GDM1 (cell line): ENCODE measurements at regions not wholly inside any gene's neighbourhood (a gene's known extent, or its start where the extent isn't known, plus 50 kb on each side); places are given as distances from the start of the nearest gene placed in this dataset.
"Not testable (repeated sequence)": the region's sequence is repeated elsewhere in the genome, so short reads cannot be mapped to it uniquely, and the experiment has no call there.

Source experiments
- DNase-seq: peaks from one replicate; lab custom pipeline; 2025; lab: John Stamatoyannopoulos, UW

DNA sequence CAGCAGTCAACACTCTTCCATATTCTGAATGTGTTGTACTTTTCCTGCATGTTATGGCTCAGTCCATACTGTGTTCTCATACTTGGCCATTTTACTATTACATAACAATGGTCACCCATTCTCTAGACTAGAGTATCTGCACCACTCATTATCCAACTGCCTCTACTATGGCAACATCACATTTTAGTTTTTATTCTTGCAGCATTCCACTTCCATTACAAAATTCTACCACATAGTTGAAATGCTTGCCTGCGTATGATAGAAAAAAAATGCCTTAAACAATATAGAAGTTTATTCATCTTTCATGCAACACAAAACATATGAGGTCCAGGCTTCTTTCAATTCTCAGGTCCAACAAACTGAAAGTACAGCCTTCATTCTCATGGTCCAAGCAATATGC, 128.0 kb downstream of the TENT5A start:
- no peak for DNase-seq

DNA sequence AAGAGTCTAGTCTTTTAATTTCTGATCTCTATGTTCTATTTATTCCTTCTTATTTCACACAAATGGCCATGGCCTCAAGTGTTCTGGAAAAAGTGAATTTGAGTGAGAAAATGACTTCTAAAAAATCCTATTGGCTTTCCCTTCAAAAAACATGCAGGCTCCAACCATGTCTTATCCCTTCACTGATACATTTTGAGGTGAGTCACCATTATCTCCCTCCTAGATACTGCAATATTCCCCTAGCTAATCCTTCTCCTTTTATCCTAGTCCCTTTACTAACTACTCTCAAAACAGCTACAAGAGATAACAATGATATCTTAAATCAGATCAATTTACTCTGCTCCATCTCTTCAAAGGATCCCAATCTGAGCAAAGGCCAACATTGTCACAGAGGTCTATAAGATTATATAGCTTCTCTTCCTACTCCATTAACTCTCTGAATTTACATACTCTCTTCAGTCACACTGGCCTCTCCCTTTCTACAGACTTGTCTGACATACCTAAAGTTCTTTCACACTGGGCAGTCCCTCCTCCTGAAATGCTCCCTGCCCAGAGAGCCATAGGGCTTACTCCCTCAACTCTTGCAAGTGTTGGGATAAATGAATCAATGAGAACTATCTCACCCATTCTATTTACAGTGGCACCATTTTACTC, 129.2 kb downstream of the TENT5A start:
- DNase-seq, result no peak

GRCh38 chr6:81621816-81622395, 130.6 kb downstream of the TENT5A start:
- no peak for DNase-seq

- DNase-seq, result no peak
These were observed 138.2 kb downstream of the TENT5A start for GRCh38 chr6:81614292-81614691.

DNA sequence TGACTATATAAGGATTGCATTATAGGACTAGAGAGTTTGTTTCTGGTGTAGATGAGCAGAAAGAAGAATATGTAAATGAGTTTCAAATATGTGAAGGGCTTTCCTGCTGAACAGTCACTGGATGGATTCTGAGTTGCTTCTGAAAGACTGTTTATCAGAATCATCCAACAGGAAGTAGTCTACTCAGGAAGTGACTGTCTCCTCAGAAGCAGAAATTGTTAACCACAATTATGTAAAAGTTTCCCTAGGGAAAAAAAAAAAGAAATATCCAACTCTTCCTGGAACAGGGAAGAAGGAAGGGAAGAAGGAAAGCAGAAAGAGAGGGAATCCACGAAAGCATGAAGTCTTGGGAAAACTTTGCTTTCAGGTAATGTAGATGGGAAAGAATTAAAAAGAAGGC, 138.9 kb downstream of the TENT5A start:
- DNase-seq, result no peak

- no peak for DNase-seq
These were observed 140.3 kb downstream of the TENT5A start for GRCh38 chr6:81612136-81612535.

GRCh38 chr6:81609736-81610135, 142.7 kb downstream of the TENT5A start:
- no peak for DNase-seq

GRCh38 chr6:81608776-81609175, 143.7 kb downstream of the TENT5A start:
- DNase-seq, result no peak

GRCh38 chr6:81606965-81607381, 145.5 kb downstream of the TENT5A start:
- DNase-seq, result no peak

GRCh38 chr6:81605526-81605925, 147.0 kb downstream of the TENT5A start:
- no peak for DNase-seq

GRCh38 chr6:81601918-81602317, 150.6 kb downstream of the TENT5A start:
- no peak for DNase-seq

- DNase-seq, result not testable (repeated sequence)
These were observed 152.0 kb downstream of the TENT5A start for GRCh38 chr6:81600488-81600887.

GRCh38 chr6:81594501-81594900, 158.0 kb downstream of the TENT5A start:
- DNase-seq, result no peak

- no peak for DNase-seq
These were observed 162.2 kb downstream of the TENT5A start for GRCh38 chr6:81590314-81590691.

GRCh38 chr6:81589465-81590313, 162.8 kb downstream of the TENT5A start:
- no peak for DNase-seq

DNA sequence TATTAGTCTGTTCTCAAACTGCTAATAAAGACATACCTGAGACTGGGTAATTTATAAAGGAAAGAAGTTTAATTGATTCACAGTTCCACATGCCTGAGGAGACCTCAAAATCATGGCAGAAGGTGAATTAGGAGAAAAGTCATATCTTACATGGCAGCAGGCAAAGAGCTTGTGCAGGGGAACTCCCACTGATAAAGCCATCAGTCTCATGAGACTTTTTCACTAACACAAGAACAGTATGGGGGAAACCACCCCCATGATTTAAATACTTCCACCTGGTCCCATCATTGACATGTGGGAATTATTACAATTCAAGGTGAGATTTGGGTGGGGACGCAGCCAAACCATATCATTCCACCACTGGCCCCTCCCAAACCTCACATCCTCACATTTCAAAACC, 166.8 kb downstream of the TENT5A start:
- DNase-seq, result not testable (repeated sequence)

DNA sequence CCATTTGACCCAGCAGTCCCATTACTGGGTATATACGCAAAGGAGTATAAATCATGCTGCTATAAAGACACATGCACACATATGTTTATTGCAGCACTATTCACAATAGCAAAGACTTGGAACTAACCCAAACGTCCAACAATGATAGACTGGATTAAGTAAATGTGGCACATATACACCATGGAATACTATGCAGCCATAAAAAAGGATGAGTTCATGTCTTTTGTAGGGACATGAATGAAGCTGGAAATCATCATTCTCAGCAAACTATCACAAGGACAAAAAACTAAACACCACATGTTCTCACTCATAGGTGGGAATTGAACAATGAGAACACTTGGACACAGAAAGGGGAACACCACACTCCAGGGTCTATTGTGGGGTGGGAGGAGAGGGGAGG, 168.3 kb downstream of the TENT5A start:
- not testable (repeated sequence) for DNase-seq

GRCh38 chr6:81575442-81575841, 177.0 kb downstream of the TENT5A start:
- no peak for DNase-seq

DNA sequence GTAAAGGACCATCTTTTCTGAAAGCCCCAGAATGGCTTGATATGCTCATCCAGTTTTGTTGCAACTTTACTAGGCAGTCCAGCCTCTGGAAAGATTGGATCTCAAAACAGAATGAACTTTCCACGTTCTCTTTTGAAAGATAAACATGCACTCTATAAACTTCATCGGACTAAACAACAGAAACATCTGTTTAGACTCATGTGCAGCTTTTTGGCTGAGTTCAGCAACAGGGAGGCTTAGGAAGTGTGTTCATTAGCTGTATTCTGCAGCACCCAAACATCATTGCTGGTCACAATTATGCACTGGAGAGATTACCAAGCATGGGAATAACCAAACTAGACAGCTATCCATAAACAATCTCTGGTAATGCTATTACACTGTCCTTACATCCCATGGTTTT, 180.5 kb downstream of the TENT5A start:
- no peak for DNase-seq

DNA sequence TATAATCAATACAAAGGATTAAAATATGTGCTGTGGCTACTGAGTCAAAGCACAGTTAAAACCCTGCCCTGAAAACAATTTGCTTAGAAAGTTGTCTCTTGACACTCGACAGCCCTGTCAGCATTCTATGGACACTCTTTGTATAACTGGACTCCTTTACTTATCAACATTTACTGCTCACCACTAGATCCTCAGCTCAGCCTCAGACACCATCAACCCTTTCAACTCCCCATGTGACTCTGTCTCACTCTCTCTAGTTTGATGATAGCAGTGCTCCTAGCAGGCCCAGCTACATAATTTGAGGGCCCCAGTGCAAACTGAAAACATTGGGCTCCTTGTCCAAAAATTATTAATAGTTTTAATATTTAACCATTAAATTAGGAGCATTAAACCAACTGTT, 181.8 kb downstream of the TENT5A start:
- DNase-seq, result no peak

GRCh38 chr6:81568973-81569372, 183.5 kb downstream of the TENT5A start:
- DNase-seq, result no peak

- DNase-seq, result no peak
These were observed 187.4 kb downstream of the TENT5A start for GRCh38 chr6:81565071-81565470.

DNA sequence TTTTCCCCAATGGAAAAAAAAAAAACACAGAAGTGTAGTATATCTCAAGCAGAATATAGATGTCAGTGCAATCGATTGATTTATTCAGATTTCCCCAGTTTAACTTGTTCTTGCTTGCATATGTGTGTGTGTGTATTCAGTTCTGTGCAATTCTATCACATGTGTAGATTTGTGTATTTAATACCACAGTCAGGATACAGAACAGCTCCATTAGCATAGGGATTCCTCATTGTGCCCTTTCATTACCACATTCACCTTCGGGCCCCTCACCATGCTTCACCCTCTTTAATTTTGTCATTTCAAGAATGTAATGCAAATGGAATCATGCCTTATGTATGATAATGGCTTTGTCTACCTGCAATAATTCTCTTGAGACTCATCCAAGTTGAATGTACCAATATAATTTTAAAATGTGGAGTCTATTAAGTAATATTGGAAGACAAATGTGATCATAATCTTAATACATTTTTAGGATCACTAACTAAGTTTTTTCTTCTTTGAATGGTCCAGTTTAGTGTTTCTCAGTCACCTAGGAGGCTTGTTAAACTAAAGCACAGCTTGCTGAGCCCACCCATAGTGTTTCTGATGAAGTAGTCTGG, 187.9 kb downstream of the TENT5A start:
- no peak for DNase-seq
